ENCODE measurements at regions not wholly inside any gene's neighbourhood (a gene's known extent, or its start where the extent isn't known, plus 50 kb on each side); places are given as distances from the start of the nearest gene placed in this dataset.
"Not testable (repeated sequence)": the region's sequence is repeated elsewhere in the genome, so short reads cannot be mapped to it uniquely, and the experiment has no call there.

DNA sequence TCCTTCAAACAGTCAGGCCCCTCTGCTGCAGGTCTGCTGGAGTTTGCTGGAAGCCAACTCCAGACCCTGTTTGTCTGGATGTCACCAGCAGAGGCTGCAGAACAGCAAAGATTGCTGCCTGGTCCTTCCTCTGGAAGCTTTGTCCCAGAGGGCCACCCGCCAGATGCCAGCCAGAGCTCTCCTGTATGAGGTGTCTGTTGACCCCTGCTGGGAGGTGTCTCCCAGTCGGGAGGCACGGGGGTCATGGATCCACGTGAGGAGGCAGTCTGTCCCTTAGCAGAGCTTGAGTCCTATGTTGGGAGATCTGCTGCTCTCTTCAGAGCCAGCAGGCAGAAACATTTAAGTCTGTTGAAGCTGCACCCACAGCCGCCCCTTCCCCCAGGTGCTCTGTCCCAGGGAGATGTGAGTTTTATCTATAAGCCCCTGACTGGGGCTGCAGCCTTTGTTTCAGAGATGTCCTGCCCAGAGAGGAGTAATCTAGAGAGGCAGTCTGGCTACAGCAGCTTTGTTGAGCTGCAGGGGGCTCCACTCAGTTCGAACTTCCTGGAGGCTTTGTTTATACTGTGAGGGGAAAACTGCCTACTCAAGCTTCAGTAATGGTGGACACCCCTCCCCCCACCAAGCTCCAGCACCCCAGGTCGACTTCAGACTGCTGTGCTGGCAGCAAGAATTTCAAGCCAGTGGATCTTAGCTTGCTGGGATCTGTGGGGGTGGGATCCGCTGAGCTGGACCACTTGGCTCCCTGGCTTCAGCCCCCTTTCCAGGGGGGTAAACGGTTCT is 72.1 kb downstream of the OGFRL1 start:
- H3K9me3 ChIP-seq; DNase-seq; H3K27ac ChIP-seq; H3K36me3 ChIP-seq; H3K27me3 ChIP-seq; H3K4me1 ChIP-seq; H3K4me3 ChIP-seq (replicated peaks in 1 of 3): not testable (repeated sequence)
- 84 to 85% methylated on average over 7 to 9 of the region's 9 CpGs for WGBS, 2 donors
- intact Hi-C loops (cut with DNase I): loop anchor here (10.0 kb wide), 1 partner anchor 176 kb away; no protein-coding TSS in a partner anchor

DNA sequence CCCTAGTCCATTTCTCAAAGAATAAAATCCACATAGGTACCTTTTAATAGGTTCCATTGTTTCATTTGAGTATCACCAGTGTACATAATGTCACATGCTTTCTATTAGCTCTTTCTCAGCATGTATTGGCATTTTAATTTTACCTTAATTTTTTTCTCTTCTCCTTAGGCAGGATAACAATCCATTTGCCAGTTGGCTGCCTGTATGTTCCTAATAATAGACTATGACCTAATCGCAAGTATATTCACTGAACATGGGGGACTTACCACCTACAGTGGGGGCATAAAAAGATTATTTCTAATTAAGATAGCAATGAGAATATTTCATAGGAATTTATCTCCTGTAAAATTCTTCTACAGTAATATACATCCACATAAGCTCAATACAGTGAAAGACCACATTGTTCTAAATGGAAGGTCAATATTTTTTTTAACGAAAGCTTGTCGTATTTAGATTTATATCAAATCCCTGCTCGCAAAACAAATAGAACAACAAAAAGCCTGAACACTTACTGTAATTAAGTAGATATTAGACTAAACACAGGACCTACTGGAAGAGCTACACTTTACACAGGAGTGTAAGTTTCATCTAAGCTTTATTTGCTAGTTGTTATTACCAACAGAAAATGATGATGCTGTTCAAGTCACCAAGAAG is 76.4 kb downstream of the OGFRL1 start:
- no peak for DNase-seq
- no peaks in the 10 kb centered on the region for H3K36me3 ChIP-seq
- intact Hi-C loops (cut with DNase I): loop anchor here (10.0 kb wide), 1 partner anchor 180 kb away; no protein-coding TSS in a partner anchor
- no peaks in the 10 kb centered on the region for H3K9me3 ChIP-seq
- TF ChIP-seq POLR2A (IDR thresholded peaks at IDR 0.05): no peak
- TF ChIP-seq CTCF (IDR thresholded peaks at IDR 0.05): no peak
- H3K27ac ChIP-seq: no peak overlapping the region
- 94 to 99% methylated on average over 4 of the region's 4 CpGs for WGBS, 2 donors
- peaks cover 4 to 7% of the 10 kb centered on the region in 2 donors for H3K4me1 ChIP-seq
- no peak overlapping the region for H3K4me3 ChIP-seq (replicated peaks in 1 of 3)
- no peaks in the 10 kb centered on the region for H3K27me3 ChIP-seq

DNA sequence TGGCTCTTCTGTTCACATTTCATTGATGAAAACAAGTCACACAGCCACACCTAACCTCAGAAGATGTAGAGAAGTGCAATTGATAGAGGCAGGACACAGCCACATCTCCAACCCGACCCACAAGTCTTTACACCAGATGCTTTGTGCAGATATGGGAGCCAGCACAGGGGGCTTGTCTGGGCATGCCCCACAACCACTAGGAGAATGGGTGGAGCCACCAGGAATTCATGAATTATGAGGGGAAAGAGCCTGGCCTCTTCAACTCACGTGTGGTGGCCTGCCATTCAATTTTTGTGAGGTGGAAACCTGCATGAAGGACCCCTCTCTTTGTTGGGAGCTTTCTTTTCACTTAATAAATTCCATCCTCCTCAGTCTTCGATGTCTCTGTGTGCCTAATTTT is 79.1 kb downstream of the OGFRL1 start:
- intact Hi-C loops (cut with DNase I): loop anchor here (10.0 kb wide), 1 partner anchor 183 kb away; no protein-coding TSS in a partner anchor
- Histone ChIP-seq H3K4me1 (peaks cover 4 to 7% of the 10 kb centered on the region in 2 donors), H3K4me3 (replicated peaks in 1 of 3) (no peak overlapping the region), H3K36me3 (no peaks in the 10 kb centered on the region), H3K9me3 (no peaks in the 10 kb centered on the region), H3K27ac (no peak overlapping the region), H3K27me3 (no peaks in the 10 kb centered on the region)
- TF ChIP-seq POLR2A (IDR thresholded peaks at IDR 0.05) (no peak), CTCF (IDR thresholded peaks at IDR 0.05) (no peak)
- no peak for DNase-seq
- whole genome bisulfite sequencing, 2 donors: 84 to 91% methylated on average over 3 of the region's 3 CpGs

- TF ChIP-seq CTCF (IDR thresholded peaks at IDR 0.05): no peak
- TF ChIP-seq POLR2A (IDR thresholded peaks at IDR 0.05): no peak
- no peak overlapping the region for H3K27ac ChIP-seq
- intact Hi-C loops (cut with DNase I): loop anchor here (10.0 kb wide), 1 partner anchor 183 kb away; no protein-coding TSS in a partner anchor
- no peaks in the 10 kb centered on the region for H3K9me3 ChIP-seq
- DNase-seq: no peak
- H3K27me3 ChIP-seq: no peaks in the 10 kb centered on the region
- no peaks in the 10 kb centered on the region for H3K36me3 ChIP-seq
- H3K4me3 ChIP-seq (replicated peaks in 1 of 3): no peak overlapping the region
- 93 to 94% methylated on average over 2 of the region's 2 CpGs for WGBS, 2 donors
- peaks cover 4 to 7% of the 10 kb centered on the region in 2 donors for H3K4me1 ChIP-seq
Observed at GRCh38 chr6:71368284-71368683, 79.7 kb downstream of the OGFRL1 start.

DNA sequence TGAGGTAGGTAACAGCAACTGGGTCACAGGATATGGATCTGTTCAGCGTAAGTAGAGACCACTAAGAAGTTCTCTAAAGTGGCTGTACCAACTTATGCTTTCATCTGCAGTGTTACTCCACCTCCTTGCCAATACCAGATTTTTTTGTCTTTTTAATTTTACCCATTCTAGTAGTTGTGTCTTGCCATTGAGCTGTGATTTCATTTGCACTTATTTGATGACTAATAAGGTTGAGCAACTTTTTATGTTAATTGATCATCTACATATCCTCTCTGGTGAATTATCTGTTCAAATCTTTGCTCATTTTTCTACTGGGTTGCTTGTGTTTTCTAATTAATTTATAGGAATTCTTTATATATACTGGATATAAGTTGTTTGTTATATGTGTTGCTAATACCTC is 82.9 kb downstream of the OGFRL1 start:
- Histone ChIP-seq H3K4me3 (replicated peaks in 1 of 3) (no peak overlapping the region), H3K36me3 (no peaks in the 10 kb centered on the region), H3K9me3 (no peaks in the 10 kb centered on the region), H3K4me1 (peaks cover 1 to 2% of the 10 kb centered on the region in 2 donors), H3K27me3 (no peaks in the 10 kb centered on the region), H3K27ac (no peak overlapping the region)
- WGBS, 2 donors: 93 to 97% methylated on average over 1 of the region's 1 CpG
- TF ChIP-seq POLR2A (IDR thresholded peaks at IDR 0.05): no peak
- DNase-seq: no peak
- intact Hi-C loops (cut with DNase I): no loop called here

DNA sequence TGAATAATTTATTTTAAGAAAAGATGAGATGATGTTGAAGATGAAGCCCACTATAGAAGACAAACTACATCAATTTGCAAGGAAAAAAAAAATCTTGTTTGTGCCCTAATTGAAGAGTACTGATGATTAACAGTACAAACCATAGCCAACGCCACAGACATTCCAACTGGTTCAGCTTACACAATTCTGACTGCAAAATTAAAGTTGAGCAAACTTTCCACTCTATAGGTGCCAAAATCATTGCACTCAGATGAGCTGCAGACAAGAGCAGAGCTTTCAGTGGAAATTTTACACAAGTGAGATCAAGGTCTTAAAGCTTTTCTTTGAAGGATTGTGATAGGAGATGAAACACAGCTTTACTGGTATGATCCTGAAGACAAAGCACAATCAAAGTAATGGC is 85.3 kb downstream of the OGFRL1 start:
- Histone ChIP-seq H3K4me3 (replicated peaks in 1 of 3) (no peak overlapping the region), H3K36me3 (no peaks in the 10 kb centered on the region), H3K4me1 (peaks cover 0 to 5% of the 10 kb centered on the region in 2 donors), H3K27me3 (no peaks in the 10 kb centered on the region), H3K9me3 (no peaks in the 10 kb centered on the region), H3K27ac (no peak overlapping the region)
- WGBS, 2 donors: 82 to 87% methylated on average over 1 of the region's 1 CpG
- intact Hi-C loops (cut with DNase I): no loop called here
- no peak for DNase-seq
- TF ChIP-seq CTCF (IDR thresholded peaks at IDR 0.05): no peak
- TF ChIP-seq POLR2A (IDR thresholded peaks at IDR 0.05): no peak

Data from thyroid gland (tissue), 4 donors.